Left ventricle myocardium superior (tissue), 1 donor: ENCODE measurements at regions not wholly inside any gene's neighbourhood (a gene's known extent, or its start where the extent isn't known, plus 50 kb on each side); places are given as distances from the start of the nearest gene placed in this dataset.
"Not testable (repeated sequence)": the region's sequence is repeated elsewhere in the genome, so short reads cannot be mapped to it uniquely, and the experiment has no call there.

ENCODE experiments used
- ATAC-seq: fragments of 200-7000 bp; cut with Tn5 transposase; one replicate; pipeline ENCODE4 v1.9.1; 2020; ENCODE audit warnings: mild to moderate bottlenecking, moderate library complexity
- DNase-seq: peaks from one replicate; pipeline ENCODE4 v3.0.0-alpha.2; 2020
- intact Hi-C: fragments of 100-400 bp; cut with micrococcal nuclease; formaldehyde crosslinking; loops from one replicate; pipeline ENCODE4 v1.11.0; 2022
- donor health status: DM: no; HTN: yes; CAD: no; lungs with severe emphysema.

DNA sequence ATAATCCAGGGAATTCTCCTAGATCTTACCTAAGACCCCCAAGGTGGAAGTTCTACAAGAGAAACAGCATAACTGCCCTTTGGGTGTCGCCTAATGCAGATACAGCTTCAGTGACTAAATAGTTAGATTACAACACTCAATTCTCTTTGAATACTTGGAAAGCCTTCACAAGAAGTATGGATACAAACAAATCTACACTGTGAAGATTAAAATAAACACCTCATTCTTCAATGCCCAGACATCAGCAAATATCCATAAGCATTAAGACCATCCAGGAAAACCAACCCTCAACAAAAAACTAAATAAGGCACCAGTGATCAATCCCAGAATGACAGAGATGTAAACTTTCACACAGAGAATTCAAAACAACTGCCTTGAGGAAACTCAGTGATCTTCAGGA lies 963.2 kb downstream of the PLOD2 start:
- intact Hi-C loops = no loop called here
- DNase-seq (no peak), ATAC-seq (no peak)

DNA sequence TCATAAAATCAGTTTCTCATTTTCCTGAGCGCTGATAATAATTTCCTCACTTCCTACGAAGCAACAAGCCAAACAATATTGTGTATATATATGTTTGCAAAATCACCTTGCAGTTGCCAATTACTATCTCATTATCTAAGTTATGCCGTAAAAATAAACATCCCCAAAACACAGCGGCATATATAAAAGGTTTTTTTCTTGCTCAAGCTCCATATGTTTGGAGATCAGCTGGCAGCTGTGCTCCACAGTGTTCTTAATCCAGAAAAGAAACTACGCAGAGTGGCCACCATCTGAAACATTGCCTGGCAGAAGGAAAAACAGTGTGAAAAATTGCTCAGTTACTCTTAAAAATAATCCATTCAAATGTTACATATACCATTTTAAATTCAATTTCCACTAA lies 951.4 kb downstream of the PLOD2 start:
- intact Hi-C loops = no loop called here
- DNase-seq = no peak
- no peak for ATAC-seq

- ATAC-seq = no peak
- intact Hi-C loops = no loop called here
- no peak for DNase-seq
Observed at GRCh38 chr3:145219355-145220235, 941.4 kb downstream of the PLOD2 start.

- intact Hi-C loops = no loop called here
- ATAC-seq (no peak), DNase-seq (no peak)
Observed at GRCh38 chr3:145224886-145225285, 936.1 kb downstream of the PLOD2 start.

DNA sequence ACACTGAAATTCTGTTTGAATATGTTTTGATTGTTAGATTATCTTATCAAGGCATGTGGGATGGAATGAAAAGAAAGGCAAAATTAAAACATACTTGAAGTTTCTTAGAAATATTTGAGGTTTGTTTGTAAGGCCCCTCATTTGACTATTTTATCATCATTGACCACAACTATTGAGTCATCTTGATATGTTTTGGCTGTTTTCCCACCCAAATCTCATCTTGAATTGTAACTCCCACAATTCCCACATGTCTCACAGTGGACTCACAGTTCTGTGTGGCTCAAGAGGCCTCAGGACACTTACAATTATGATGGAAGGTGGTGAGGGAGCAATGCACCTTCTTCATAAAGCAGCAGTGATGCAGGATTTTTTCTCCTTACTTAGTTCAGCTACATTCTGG lies 917.1 kb downstream of the PLOD2 start:
- intact Hi-C loops = no loop called here
- DNase-seq (no peak), ATAC-seq (no peak)

GRCh38 chr3:145244327-145244726 lies 916.7 kb downstream of the PLOD2 start:
- intact Hi-C loops = no loop called here
- DNase-seq = no peak
- ATAC-seq = no peak

DNA sequence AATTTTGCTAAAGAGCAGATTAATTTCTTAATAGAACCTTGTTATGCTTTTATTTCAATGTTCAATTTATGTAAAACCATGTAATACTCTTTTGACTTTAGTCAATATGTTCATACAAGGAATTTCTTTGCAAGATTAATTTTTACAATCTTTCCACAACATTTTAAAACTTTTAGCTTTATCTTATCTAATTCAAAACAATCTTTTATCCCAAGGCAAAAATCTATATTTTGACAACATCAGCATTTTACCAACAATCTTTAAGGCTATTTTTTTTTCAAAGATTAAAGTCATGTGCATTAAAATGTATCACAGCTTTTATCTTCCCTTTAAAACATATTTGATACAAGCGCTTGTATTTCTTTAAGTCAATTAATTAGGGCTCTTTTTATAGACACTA lies 914.7 kb downstream of the PLOD2 start:
- no peak for ATAC-seq
- DNase-seq = no peak
- intact Hi-C loops = no loop called here

DNA sequence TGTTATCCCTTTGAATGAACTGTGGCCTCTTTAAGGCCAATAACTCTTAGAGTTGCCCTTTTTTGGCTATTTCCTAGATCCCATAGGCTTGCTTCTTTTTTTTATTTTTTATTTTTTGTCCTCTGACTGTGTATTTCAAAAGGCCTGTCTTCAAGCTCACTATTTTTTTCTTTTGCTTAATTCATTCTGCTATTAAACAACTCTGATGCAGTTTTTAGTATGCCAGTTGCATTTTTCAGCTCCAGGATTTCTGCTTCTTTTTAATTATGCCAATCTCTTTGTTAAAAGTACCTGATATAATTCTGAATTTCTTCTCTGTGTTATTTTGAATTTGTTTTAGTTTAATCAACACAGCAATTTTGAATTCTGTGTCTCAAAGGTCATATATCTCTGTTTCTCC lies 912.1 kb downstream of the PLOD2 start:
- ATAC-seq (no peak), DNase-seq (no peak)
- intact Hi-C loops = no loop called here

- ATAC-seq = no peak
Observed at GRCh38 chr3:145251311-145251710, 909.7 kb downstream of the PLOD2 start.

GRCh38 chr3:145257967-145258366 lies 903.0 kb downstream of the PLOD2 start:
- intact Hi-C loops, DNase-seq, ATAC-seq: not testable (repeated sequence)

More at GRCh38 chr3:145251311-145251710, 909.7 kb downstream of the PLOD2 start:
- intact Hi-C loops = no loop called here
- no peak for DNase-seq

- no peak for ATAC-seq
- intact Hi-C loops = no loop called here
Observed at GRCh38 chr3:145259166-145259880, 901.7 kb downstream of the PLOD2 start.

DNA sequence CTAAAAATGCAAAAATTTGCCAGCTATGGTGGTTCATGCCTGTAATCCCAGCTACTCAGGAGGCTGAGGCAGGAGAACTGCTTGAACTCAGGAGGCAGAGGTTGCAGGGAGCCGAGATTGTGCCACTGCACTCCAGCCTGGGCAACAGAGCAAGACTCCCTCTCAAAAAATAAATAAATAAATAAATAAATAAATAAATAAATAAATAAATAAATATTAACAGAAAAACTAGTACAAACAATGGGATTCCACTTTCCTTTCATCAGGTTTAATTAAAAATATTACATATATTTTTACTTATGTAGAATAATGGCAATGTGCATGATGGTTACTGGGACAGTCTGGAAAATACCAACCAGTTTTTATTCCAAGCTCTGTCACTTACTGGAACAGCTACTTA lies 897.5 kb downstream of the PLOD2 start:
- intact Hi-C loops, ATAC-seq, DNase-seq: not testable (repeated sequence)

More at GRCh38 chr3:145259166-145259880, 901.7 kb downstream of the PLOD2 start:
- DNase-seq = no peak

GRCh38 chr3:145266368-145266767 lies 894.6 kb downstream of the PLOD2 start:
- ATAC-seq (no peak), DNase-seq (no peak)
- intact Hi-C loops = no loop called here

- no peak for DNase-seq
- ATAC-seq = no peak
Observed at GRCh38 chr3:145269106-145269505, 891.9 kb downstream of the PLOD2 start.

DNA sequence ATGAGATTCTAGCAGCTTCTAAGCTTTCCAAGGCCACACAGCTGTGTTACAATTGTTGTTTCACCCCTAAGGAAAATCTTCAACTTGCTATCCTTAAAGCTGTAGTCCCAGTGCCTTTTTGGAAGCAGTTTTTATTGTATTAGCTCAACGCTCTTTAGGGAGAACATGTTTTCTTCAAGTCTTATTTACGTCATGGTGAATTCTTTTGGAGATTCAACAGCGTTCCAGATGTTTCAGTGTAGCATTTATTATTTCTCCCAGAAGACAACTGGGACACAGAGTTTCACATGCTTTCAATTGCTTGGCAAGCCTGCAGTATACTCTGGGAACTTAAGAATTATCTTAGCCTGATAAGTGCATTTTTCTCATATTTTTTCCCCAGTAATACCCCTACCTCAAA lies 888.3 kb downstream of the PLOD2 start:
- intact Hi-C loops = no loop called here
- peak; percentile 96 for ATAC-seq
- no peak for DNase-seq

More at GRCh38 chr3:145269106-145269505, 891.9 kb downstream of the PLOD2 start:
- intact Hi-C loops = no loop called here

DNA sequence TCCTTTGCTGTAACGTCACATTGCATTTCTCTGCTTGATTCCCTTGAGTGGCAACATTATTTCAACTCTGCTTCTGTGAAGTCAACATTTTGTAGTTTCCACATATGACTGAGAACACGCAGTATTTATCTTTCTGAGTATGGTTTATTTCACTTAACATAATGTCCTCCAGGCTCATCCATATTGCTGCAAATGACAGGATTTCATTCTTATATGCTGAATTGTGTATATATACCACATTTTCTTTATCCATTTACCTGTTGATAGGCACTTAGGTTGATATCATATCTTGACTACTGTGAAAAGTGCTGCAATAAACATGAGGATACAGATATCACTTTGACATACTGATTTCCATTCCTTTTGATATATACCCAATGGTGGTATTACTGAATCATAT lies 878.5 kb downstream of the PLOD2 start:
- intact Hi-C loops = no loop called here
- ATAC-seq (no peak), DNase-seq (no peak)

DNA sequence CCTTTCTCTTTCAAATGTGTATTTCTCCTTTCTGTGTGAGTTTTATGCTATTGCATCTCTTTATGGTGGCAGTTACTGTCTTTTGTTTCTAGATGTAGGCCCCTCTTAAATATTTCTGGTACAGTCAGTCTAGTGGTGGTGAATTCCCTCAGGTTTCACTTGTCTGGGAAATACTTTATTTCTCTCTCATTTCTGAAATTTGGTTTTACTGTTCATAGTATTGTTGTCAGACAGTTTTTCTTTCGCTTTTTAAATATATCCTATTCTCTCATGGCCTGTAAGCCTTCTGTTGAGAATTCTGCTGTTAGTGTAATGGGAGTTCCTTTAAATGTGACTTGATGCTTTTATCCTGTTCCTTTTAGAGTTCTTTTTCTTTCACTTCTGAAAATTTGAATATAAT lies 874.0 kb downstream of the PLOD2 start:
- DNase-seq (no peak), ATAC-seq (no peak)
- intact Hi-C loops = no loop called here

GRCh38 chr3:145290010-145290409 lies 871.0 kb downstream of the PLOD2 start:
- no peak for DNase-seq
- intact Hi-C loops = no loop called here
- ATAC-seq = no peak

GRCh38 chr3:145294572-145294971 lies 866.4 kb downstream of the PLOD2 start:
- ATAC-seq (no peak), DNase-seq (no peak)
- intact Hi-C loops = no loop called here

DNA sequence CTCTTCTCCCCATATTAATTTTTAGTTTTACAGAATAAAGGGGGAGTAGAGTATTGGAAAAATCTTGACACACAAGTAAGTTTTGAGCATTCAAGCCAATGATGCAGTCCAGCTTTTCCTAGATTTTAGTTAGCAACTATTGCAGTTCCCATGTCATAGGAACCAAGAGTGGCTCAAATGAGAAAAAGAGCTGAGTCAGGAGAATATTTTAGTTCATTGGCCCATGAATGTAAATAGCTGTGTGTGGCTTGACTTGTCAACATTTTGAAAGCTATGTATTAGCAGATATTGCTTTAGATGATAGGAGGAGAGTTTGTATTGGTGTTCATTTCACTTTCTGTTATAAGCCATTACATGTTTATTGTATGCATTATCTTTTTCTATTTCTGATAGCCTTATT lies 853.7 kb downstream of the PLOD2 start:
- no peak for DNase-seq
- intact Hi-C loops = no loop called here

DNA sequence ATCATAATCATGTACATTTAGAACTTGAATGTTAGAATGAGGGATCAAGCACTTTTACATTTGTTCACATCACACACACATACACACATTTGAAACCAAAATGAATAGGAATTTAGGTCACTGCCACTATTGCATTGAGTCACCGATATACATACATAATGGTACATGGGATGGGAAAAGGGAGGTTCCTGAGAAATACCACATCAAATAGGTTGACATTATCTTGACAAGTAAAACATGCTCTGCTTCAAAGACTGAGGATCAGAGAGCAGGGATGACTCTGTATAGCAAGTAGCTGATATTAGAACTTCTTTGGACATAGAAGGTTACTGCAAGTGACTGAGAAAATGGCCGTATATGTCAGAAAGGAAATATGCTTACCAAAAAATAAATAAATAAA lies 847.2 kb downstream of the PLOD2 start:
- no peak for ATAC-seq
- no peak for DNase-seq
- intact Hi-C loops = no loop called here

More for the DNA sequence above, 853.7 kb downstream of the PLOD2 start:
- ATAC-seq = no peak
